HG03095 (cell line): ENCODE measurements at regions not wholly inside any gene's neighbourhood (a gene's known extent, or its start where the extent isn't known, plus 50 kb on each side); places are given as distances from the start of the nearest gene placed in this dataset.

Source experiments
- ATAC-seq: cut with Tn5 transposase; IDR thresholded peaks from one replicate; pipeline ENCODE4 v1.9.1; 2021; ENCODE audit warnings: moderate library complexity; ENCODE audit not compliant: unreplicated experiment

- ATAC-seq = no peak
These were observed 69.1 kb upstream of the EYA4 start for GRCh38 chr6:133171989-133172604.

GRCh38 chr6:133173276-133173675, 67.9 kb upstream of the EYA4 start:
- no peak for ATAC-seq

GRCh38 chr6:133179481-133179880, 61.7 kb upstream of the EYA4 start:
- ATAC-seq = no peak

GRCh38 chr6:133183691-133184090, 57.5 kb upstream of the EYA4 start:
- no peak for ATAC-seq

GRCh38 chr6:133184798-133185372, 56.3 kb upstream of the EYA4 start:
- no peak for ATAC-seq

GRCh38 chr6:133185731-133186130, 55.4 kb upstream of the EYA4 start:
- ATAC-seq = no peak

GRCh38 chr6:133187114-133187513, 54.0 kb upstream of the EYA4 start:
- no peak for ATAC-seq

- no peak for ATAC-seq
These were observed 53.3 kb upstream of the EYA4 start for GRCh38 chr6:133187657-133188453.

GRCh38 chr6:133190912-133191311, 50.2 kb upstream of the EYA4 start:
- no peak for ATAC-seq

- ATAC-seq = no peak
These were observed 49.8 kb upstream of the EYA4 start for GRCh38 chr6:133191323-133191722.
